GM23338 (cell line): ENCODE measurements at regions not wholly inside any gene's neighbourhood (a gene's known extent, or its start where the extent isn't known, plus 50 kb on each side); places are given as distances from the start of the nearest gene placed in this dataset.
A peak's percentile ranks its signal among the peaks of the same experiment; 100 is the strongest.

Experiments
- ATAC-seq: fragments of 200-7000 bp; cut with Tn5 transposase; 3 replicates; pipeline ENCODE4 v1.9.1; 2020
- DNase-seq: peaks from one replicate; pipeline ENCODE4 v3.0.0-alpha.2; 2015; ENCODE audit warnings: low spot score
- H2AFZ ChIP-seq: fragments of 200-600 bp; sonication (generic); 2 replicates; pipeline ENCODE4 v1.8.0; 2016; ENCODE audit warnings: antibody characterized with exemption, mild to moderate bottlenecking, moderate library complexity
- H3F3A ChIP-seq: fragments of 200-600 bp; sonication (generic); replicated peaks from 2 replicates; pipeline ENCODE4 v1.8.0; 2017; ENCODE audit warnings: antibody characterized with exemption, mixed run types, low read depth
- H3K27ac ChIP-seq: fragments of 200-600 bp; sonication (generic); 2 replicates; pipeline ENCODE4 v1.6.1; 2016; ENCODE audit warnings: low read depth
- H3K27me3 ChIP-seq: fragments of 200-600 bp; sonication (generic); 2 replicates; pipeline ENCODE4 v1.8.0; 2016; ENCODE audit warnings: mild to moderate bottlenecking, mixed run types, moderate library complexity; ENCODE audit not compliant: insufficient read depth
- H3K36me3 ChIP-seq: fragments of 200-600 bp; sonication (generic); 2 replicates; pipeline ENCODE4 v1.8.0; 2016; ENCODE audit warnings: mild to moderate bottlenecking; ENCODE audit not compliant: insufficient read depth
- H3K4me1 ChIP-seq: fragments of 200-600 bp; sonication (generic); 2 replicates; pipeline ENCODE4 v1.8.0; 2016; ENCODE audit warnings: mild to moderate bottlenecking, moderate library complexity; ENCODE audit not compliant: insufficient read depth
- H3K4me2 ChIP-seq: fragments of 200-600 bp; sonication (generic); 2 replicates; pipeline ENCODE4 v1.7.1; 2017; ENCODE audit warnings: mixed run types
- H3K4me3 ChIP-seq: fragments of 200-600 bp; sonication (generic); 2 replicates; pipeline ENCODE4 v1.6.1; 2016; ENCODE audit warnings: mixed run types
- H3K79me2 ChIP-seq: fragments of 200-600 bp; sonication (generic); replicated peaks from 2 replicates; pipeline ENCODE4 v1.8.0; 2017; ENCODE audit warnings: mild to moderate bottlenecking; ENCODE audit not compliant: insufficient read depth
- H3K9me2 ChIP-seq: fragments of 200-600 bp; sonication (generic); 2 replicates; pipeline ENCODE4 v1.8.0; 2017; ENCODE audit not compliant: insufficient read depth
- H4K20me1 ChIP-seq: fragments of 200-600 bp; sonication (generic); replicated peaks from 2 replicates; pipeline ENCODE4 v1.8.0; 2017; ENCODE audit warnings: mild to moderate bottlenecking; ENCODE audit not compliant: insufficient read depth
- H3K27ac Mint-ChIP-seq: 2 replicates; pipeline ENCODE4 v1.8.0; 2020; ENCODE audit warnings: inconsistent platforms, mild to moderate bottlenecking, moderate library complexity, mixed read lengths
- H3K27me3 Mint-ChIP-seq: 3 replicates; pipeline ENCODE4 v1.8.0; 2022; ENCODE audit warnings: low read depth, mild to moderate bottlenecking, moderate library complexity, mixed read lengths, inconsistent platforms; ENCODE audit not compliant: insufficient read depth, poor library complexity
- H3K36me3 Mint-ChIP-seq: 3 replicates; pipeline ENCODE4 v1.8.0; 2021; ENCODE audit warnings: low read depth, mild to moderate bottlenecking, inconsistent platforms, moderate library complexity, mixed read lengths
- H3K4me1 Mint-ChIP-seq: 3 replicates; pipeline ENCODE4 v1.8.0; 2020; ENCODE audit warnings: mild to moderate bottlenecking, inconsistent platforms, mixed read lengths
- H3K4me3 Mint-ChIP-seq: 3 replicates; pipeline ENCODE4 v1.8.0; 2021; ENCODE audit warnings: moderate library complexity, mild to moderate bottlenecking, inconsistent platforms, mixed read lengths
- H3K9me3 Mint-ChIP-seq: 3 replicates; pipeline ENCODE4 v1.8.0; 2020; ENCODE audit warnings: moderate library complexity, mild to moderate bottlenecking, inconsistent platforms, mixed read lengths
- JUNB ChIP-seq: IDR thresholded peaks from one replicate; pipeline ENCODE4 v1.6.1; 2016; ENCODE audit warnings: antibody characterized with exemption; ENCODE audit not compliant: unreplicated experiment

GRCh38 chr2:136167721-136168475 lies 49.9 kb upstream of the CXCR4 start:
- H3K27me3 Mint-ChIP-seq: no peaks in the 10 kb centered on the region
- H3K9me3 Mint-ChIP-seq: no peaks in the 10 kb centered on the region
- DNase-seq (peak; percentile 3), ATAC-seq (no peak; the same call in 1 of the 3 replicates)
- Histone ChIP-seq H3K36me3 (no peaks in the 10 kb centered on the region), H3K4me3 (no peak overlapping the region), H3K79me2 (no peaks in the 10 kb centered on the region), H3K27me3 (no peaks in the 10 kb centered on the region), H3K27ac (no peak overlapping the region), H2AFZ (peak overlapping the region; percentile 76), H3K4me1 (no peaks in the 10 kb centered on the region), H3K9me2 (peaks cover 5% of the 10 kb centered on the region; the same call in 1 of the 2 replicates), H4K20me1 (no peaks in the 10 kb centered on the region), H3K4me2 (no peak overlapping the region), H3F3A (no peaks in the 10 kb centered on the region)
- peak overlapping the region; percentile 13; the same call in 1 of the 2 replicates for H3K27ac Mint-ChIP-seq
- no peak for TF ChIP-seq JUNB
- peaks cover 6% of the 10 kb centered on the region; the same call in 2 of the 3 replicates for H3K4me1 Mint-ChIP-seq
- H3K36me3 Mint-ChIP-seq: no peaks in the 10 kb centered on the region
- H3K4me3 Mint-ChIP-seq: no peak overlapping the region
